ENCODE measurements at regions not wholly inside any gene's neighbourhood (a gene's known extent, or its start where the extent isn't known, plus 50 kb on each side); places are given as distances from the start of the nearest gene placed in this dataset.
"Not testable (repeated sequence)": the region's sequence is repeated elsewhere in the genome, so short reads cannot be mapped to it uniquely, and the experiment has no call there.

DNA sequence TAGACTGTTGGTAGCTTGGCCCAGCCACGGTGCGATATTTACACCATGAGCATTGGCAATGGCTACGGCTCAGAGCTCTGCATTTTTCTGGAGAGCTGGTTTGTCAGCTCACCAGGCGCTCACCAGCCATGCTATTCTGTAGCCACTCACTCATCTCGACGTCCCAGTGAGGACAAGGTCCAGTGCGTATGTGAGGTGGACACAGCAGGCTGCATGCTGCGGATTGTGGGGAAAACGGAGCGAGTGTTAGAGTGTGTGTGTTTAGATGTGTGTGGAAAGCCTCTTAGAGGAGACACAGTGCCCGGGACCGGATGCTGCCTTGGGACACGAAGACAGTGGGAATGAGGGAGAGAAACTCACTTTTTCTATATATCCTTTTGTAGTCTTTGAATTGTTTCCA is 103.7 kb downstream of the PLXNA1 start:
- not testable (repeated sequence) for DNase-seq (ENCODE audit: low read depth, low spot score); H3K27ac ChIP-seq

DNA sequence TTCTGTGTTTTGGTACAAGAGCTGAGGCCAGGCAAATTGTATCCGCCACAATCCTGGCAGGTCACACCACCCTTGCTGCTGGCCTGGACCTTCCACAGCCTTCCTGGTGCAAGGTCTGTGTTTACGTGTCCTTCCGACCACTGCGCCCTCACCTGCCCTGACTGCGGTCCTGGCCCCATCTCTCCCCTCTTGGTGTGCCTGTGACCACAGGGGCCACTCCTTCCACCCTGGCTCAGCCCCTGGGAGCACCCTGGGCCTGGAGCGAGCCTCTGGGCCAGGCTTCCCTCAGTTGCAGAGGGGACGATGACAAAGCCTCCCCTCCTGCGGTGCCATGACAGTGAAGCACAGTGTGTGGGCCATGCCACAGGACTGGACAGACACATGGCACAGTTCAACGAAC is 104.5 kb downstream of the PLXNA1 start:
- no peak overlapping the region for H3K27ac ChIP-seq
- no peak for DNase-seq (ENCODE audit: low read depth, low spot score)

DNA sequence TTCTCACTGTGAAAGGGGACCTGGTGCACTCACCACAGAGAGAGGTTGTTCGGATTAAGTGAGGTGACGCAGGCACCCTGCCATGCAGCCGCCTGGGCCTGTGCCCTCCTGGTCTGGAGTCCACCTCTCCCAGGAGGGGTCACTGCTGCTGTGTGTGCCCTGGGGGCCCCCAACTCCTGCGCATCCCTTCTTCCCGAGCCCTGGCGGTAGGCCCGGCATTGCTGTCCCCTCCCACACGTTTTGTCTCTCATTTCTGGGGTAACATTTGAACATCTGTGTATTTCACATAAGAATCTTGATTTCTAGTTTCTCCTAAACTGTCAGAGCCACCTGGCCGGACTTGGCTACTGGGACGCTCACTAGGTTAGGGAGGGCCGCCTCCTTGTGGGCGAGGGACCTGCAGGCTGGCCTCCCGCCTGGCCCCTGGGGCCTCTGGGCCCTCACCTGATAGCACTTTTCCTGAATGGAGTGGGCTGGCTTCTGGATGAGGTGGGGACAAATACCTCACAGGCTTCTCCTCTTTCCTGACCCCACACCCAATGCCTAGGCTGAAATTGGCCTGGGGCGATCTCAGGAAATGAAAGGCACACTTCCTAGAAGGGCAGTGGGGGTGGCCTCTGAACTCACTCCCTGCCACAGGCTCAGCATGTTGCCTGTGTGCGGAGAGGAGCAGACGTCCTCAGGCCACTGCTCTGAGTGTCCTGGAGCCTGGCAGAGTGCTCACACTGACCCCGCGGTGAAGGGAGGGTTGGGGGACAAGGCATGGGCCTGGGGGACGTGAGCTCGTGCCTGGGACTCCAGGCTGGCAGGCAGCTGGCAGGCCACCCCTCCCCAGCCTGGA is 104.2 kb upstream of the PRR23E start:
- no peak for DNase-seq (ENCODE audit: low read depth, low spot score)
- no peak overlapping the region for H3K27ac ChIP-seq

DNA sequence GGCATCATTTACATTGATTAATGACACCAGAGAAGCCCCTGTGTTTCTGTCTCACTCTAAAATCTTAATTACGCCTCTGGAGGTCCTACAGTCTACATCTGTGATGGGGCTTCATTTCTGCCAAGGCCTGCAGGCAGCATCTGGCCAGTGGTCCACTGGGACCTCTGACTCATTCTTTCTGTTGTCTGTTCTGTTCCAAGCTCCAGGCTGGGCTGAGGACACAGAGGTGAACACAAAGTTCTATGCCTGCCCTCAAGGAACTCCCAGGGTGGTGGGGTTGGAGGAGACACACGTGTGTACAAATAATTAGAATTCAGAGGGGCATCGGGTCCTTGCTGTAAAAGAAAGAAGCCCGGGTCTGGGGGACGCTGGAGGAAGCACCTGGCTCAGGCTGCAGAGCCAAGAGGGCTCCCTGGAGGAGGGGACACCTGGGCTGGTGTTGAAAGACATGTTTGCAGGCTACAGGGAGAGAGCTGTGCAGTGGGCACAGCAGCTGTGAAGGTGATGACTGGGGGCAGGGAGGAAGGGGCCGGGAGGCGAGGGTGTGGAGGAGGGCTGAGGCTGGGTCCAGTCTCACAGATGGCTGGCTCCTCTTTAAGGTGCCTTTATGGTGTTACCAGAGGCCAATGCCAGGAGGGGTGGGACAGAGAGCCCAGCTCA is 103.3 kb upstream of the PRR23E start:
- H3K27ac ChIP-seq = no peak overlapping the region

DNA sequence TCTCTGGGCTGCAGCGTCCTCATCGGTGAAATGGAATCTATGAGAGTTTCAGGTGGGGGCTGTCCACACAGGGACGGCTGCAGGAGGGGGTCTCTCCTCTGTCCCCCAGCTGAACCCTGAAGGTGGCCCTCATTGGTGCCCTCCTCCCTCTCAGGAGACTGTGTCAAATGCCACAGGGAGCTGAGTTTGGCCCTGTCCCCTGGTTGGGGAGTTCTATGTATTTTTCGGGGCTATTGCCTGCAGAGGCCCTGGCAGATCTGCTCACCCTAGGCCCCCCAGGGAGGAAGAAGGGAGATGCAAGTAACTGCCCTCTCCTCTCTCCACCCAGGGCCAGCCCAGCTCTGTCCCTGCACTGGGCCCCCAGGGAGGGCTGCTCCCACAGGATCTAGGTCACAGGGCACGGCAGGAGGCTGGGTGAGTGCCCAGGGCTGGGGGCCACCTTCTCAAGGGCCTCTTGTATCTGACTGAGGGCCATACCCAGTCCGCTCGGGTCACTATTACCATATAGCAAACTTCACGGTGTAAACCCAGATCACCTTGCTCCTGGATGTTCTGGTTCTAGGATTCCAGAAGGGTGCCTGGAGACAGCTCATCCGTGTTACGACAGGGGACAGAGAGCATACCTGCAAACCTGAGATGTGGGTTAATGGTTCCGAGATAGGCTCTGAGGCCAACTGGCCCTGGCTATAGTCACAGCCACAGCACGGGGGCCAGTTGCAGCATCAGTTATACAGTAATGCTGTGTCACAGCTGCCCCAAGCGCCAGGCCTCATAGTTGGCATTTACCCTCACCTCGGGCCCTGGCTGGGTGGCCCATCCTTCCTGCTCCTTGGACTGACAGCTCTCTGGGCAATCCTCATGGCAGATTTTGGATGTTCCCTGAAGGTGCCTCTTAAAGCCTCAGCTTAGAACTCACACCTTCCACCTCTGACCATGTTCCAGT is 102.4 kb upstream of the PRR23E start:
- no peak for DNase-seq (ENCODE audit: low read depth, low spot score)
- no peak overlapping the region for H3K27ac ChIP-seq

More for the DNA sequence above, 103.3 kb upstream of the PRR23E start:
- DNase-seq (ENCODE audit: low read depth, low spot score) = no peak

DNA sequence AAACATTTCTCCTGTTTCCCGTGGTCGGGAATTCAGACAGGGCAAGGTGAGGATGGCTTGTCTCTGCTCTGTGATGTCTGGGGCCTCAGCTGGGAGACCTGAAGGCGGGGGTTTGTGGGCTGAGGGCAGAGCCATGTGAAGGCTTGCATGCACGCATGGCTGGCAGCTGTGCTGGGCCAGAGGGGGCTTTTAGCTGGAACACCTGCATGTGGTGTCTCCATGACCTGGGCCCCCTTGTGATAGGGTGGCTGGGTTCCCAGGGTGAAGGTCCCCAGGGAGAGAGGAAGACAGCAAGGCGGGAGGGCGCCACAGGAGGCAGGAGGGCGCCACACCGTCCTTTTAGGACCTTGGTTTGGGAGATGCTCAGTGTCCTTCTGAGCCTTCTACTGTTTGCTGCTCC is 101.6 kb upstream of the PRR23E start:
- DNase-seq (ENCODE audit: low read depth, low spot score) = no peak
- H3K27ac ChIP-seq = no peak overlapping the region

DNA sequence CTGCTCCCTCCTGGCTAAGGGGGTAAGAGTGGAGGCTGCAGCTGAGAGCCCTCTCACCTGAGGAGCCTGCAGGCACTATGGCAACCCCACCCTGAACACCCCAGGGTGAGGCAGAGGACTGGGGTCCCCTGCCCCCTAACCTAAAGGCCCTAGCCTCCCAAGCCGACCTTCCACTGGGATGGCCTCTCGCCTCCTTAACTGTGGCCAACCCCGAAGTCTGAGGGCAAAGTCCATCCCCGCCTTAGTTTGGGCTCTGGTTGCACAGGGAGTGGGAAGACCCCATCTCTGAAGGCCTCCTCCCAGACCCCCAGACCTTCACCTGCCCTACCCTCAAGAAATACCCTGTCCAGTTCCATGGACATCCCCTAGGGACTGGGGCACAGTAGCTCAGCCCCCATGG is 100.6 kb upstream of the PRR23E start:
- no peak overlapping the region for H3K27ac ChIP-seq
- DNase-seq (ENCODE audit: low read depth, low spot score) = no peak

DNA sequence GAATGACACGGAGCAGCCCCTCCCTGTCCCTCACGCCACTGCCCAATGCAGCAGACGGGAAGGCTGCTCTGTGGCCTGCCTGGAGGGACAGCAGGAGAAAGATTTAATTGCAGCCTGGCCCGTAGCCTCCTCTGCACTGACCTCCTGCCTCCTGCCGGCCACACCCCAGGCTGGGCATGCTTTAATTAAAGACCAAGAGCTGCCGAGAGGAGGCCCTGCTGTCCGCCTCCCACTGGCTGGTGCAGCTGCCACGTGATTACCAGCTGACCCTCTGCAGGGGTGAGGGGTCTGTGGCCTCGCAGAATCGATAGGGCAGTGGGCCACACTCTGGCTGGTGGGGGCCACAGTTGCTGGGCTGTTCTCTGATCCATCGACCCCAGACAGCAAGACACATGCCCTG is 100.2 kb upstream of the PRR23E start:
- no peak for DNase-seq (ENCODE audit: low read depth, low spot score)
- H3K27ac ChIP-seq = no peak overlapping the region

DNA sequence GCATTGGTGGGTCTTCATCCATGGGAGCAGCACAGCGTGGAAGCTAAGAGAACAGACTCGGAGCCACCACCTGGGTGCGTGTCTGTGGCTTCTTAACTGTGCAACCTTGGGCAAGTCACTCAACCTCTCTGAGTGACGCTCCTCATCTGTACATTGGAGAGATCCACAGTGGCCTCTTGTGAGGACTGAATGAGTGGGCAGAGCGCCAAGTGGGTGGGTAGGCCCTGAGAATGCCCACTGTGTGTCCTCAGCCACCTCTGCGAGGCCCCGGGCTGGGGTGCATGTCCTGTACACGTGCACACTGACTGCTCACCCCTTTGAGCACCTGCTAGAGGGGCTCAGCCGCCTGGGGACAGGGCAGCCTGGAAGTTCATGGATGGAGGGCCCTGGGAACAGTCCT is 99.6 kb upstream of the PRR23E start:
- DNase-seq (ENCODE audit: low read depth, low spot score) = no peak

DNA sequence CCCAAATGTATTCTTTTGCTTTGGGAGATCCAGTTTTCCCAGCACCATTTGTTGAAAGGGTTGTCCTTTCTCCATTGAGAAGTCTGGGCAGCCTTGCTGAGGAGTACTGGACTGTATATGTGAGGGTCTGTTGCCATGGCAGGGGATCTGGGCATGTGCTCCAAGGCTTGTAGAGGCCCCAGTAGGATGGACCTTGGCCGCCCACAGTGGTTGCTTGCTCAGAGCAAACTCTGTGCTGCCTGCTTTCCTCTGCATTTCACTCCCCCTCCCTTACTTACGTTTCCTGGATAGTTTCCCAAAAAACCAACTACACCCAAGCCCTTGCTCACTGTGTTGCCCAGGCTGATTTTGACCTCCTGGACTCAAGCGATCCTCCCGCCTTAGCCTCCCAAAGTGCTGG is 97.2 kb upstream of the PRR23E start:
- H3K27ac ChIP-seq = no peak overlapping the region
- DNase-seq (ENCODE audit: low read depth, low spot score) = no peak

More for the DNA sequence above, 99.6 kb upstream of the PRR23E start:
- H3K27ac ChIP-seq = no peak overlapping the region

DNA sequence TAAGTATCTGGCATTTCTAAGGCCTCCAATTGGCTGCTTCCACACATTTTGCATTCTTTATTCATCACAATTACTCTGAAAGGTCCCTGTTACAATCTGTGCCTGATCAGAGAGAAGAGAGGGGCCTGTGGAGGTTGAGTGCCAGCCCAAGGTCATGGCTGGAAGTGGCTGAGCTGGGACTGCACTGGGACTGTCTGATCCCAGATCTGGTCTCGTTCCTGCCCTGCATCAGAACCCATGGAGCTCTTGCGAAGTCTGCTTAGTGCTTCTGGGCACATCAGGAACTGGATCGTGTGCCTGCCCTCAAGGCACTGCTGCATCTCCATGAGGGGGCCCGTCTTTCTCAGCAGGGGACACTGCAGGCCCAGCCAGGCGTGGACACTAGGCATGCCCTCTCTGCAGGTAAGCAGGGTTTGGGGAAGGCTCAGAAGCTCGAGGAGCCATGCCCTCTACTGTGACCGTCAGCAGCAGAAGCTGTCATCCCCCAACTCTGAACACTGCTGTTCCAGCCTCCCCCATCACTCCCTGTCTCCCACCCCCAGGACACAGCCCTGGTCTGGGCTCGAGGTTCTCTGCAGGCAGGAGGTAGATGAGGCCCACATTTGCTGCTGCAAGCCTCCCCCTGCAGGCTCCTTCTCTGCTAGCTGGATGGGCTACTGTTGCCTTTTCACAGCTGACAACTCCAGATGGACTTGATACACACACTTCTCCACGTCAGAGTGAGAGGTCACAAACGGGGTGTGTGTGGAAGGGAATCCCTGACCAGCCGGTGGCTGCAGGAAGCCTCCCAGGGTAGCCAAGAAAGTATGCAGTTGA is 96.5 kb upstream of the PRR23E start:
- no peak for DNase-seq (ENCODE audit: low read depth, low spot score)
- H3K27ac ChIP-seq = no peak overlapping the region

DNA sequence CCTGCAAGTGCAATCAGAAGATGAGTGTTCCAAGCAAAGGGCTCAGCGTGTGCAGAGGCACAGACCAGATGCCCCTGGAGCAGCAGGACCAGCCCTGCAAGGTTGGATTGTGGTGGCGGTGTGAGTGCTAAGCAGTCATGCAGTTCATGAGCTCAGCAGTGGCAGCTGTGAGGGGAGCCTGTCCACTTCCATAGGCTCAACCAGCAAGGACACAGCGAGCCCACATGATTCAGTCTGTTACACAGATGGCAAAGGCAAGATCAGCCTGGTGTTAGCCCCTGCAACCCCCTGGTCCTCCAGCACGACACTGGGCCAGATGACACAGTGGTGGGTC is 95.9 kb upstream of the PRR23E start:
- DNase-seq (ENCODE audit: low read depth, low spot score) = no peak
- H3K27ac ChIP-seq = no peak overlapping the region

DNA sequence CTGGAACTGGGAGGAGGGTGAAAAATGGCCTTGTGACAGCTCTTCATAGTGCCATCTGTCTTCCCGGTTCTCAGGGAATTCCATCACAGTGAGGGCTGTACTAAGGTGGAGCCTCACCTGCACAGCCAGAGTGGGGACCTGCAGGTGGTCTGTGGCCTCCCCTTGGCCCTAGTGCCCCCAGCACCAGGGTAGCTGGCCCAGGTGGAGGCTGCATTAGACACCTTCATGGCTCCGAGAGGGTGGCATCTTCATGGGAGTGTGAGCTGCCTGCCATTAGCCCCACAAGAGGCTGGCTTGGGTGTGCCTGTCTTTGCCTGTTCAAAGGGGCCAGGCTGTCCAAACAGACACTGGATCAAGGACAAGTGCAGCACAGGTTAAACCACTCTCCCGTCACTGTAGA is 95.5 kb upstream of the PRR23E start:
- DNase-seq (ENCODE audit: low read depth, low spot score) = no peak
- no peak overlapping the region for H3K27ac ChIP-seq

DNA sequence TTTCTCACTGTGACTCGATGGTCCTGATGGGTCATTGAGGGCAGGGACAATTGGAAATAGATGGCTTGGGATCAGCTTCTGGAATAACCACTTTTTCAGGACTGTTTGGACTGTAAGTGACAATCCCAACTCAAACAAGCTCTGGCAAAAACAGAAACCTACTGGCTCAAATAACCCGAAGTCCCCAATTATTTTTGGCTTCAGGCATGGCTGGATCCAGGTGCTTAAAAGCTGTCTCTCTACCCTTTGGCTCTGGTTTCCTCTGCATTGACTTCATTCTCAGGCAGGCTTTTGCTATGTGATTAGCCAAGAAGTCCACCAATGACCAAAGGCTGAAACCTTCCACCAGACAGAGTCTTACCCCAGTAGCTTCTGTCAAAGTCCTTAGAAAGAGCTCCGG is 92.9 kb upstream of the PRR23E start:
- H3K27ac ChIP-seq = no peak overlapping the region
- no peak for DNase-seq (ENCODE audit: low read depth, low spot score)

DNA sequence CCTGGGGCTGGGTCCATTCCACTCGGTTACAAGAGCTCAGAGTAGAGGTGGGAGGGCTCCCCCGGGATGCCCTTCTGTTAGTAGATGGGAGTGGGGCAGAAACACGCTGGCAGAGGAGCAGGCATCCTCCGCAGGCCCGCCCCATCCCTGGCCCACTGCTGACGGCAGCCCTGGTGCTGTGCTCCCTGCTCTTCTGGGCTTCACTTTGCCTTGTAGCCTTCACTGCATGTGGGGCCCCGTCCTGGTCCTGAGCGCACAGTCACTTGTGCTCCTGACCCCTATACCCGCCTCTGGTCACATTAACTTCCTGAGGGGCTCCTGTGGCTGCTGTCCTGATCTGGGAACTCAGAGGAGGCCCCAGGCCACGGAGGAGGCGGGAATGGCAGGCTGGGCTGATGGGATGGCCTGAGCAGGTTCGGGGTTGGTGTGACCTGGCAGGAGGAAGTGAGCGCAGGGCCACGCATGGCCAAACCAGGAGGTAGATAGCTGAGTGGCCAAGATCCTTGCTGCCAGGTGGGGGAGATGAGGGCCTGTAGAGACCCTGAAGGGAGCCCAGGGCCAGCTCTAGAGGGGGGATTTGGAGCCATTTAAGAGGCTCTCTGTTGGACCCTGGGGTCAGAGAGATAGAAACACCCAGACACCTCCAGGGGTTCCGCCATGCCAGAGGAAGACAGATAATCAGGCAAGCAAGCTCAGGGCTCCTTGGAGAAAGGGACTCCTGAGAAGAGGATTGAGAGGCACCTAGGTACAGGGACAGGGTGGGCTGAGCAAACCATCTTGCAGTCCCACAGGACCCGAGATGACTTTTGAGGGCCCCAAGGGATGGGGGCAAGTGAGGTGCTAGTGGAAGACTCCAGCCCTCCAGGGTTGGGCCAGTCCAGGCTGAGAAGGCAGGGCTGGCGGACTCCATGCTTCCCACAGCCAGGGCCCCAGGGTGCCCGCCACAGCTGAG is 92.2 kb upstream of the PRR23E start:
- DNase-seq (ENCODE audit: low read depth, low spot score) = no peak
- no peak overlapping the region for H3K27ac ChIP-seq

DNA sequence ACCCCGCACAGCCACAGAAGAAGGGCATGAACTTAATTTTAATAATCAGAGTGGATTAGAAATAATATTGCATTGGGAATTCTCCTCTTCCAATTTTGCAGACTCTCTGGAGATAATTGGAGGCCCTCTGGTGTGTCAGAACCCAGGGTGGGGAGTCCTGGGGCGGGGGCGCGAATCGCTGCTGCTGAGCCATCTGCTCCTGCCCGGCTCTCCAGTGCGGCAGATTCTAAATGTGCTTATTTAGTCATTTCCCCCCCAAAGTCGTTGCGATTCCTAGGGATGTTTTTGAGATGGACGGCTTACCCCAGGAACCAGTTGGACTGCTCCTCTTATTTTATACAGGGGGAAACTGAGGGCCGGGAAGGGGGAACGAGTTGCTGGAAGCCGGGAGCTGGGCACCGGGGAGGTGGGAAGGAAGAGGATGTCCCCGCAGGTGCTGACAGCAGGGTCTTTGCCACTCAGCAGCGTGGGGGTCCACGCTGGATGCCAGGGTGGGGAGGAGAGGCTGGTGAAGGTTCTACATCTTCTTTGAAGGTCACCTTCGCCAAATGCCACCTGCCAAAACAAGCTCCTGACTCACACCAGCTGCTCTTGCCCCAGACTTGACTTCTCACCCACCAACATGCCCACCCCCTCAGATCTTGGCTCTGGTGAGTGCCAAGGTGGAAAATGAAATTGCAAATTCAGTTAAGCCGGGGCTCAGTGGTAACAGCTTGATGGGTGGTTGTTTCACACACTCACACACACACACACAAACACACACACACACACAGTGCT is 91.3 kb upstream of the PRR23E start:
- H3K27ac ChIP-seq = no peak overlapping the region
- no peak for DNase-seq (ENCODE audit: low read depth, low spot score)

DNA sequence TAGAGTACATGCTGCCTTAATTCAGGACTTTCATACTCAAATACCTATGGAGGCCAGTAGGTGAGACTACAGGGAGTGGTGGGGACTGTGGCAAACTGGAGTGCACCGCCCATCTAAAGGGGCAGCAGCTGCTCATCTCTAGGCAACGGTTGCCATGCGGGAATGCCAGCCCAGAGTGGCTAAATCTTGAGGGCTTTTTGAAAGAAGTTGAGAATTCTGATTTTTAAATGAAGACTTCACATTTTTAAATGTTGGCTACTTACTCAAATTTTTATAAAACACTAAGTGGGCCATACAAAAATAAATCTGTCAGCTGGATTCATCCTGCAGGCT is 90.8 kb upstream of the PRR23E start:
- no peak overlapping the region for H3K27ac ChIP-seq
- no peak for DNase-seq (ENCODE audit: low read depth, low spot score)

DNA sequence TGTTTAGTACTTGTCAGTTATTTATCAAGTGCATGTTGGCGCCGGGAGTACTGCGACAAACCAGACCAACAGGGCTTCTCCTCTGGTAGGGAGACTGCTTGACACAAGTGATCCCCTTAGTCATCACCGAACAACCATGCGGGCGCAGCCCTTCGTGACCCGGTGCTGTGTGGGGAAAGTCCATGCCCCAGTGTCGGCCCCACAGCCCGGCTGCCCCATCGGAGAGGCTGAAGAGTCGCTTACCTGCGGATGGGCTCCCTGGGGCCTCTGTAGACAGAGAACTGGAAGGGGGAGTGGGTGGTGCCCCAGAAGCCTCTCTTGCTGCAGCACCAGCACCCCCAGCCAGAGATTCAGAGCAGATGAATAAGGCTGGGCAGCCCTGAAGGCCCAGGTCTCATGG is 90.3 kb upstream of the PRR23E start:
- no peak for DNase-seq (ENCODE audit: low read depth, low spot score)
- no peak overlapping the region for H3K27ac ChIP-seq

Measured in epithelial cell of prostate (primary cell).